Peyer's patch (tissue), 4 donors: ENCODE measurements at regions not wholly inside any gene's neighbourhood (a gene's known extent, or its start where the extent isn't known, plus 50 kb on each side); places are given as distances from the start of the nearest gene placed in this dataset.

Source experiments
- DNase-seq, 3 donors: peaks; one replicate each; pipeline ENCODE4 v3.0.0-alpha.2; 2017 to 2019
- H3K27ac ChIP-seq, 4 donors: fragments of 200-600 bp; sonication (generic); one replicate each; pipeline ENCODE4 v1.5.1; 2016 to 2019
- H3K27me3 ChIP-seq, 2 donors: fragments of 200-600 bp; sonication (generic); one replicate each; pipeline ENCODE4 v1.5.1; 2019
- H3K36me3 ChIP-seq, 3 donors: fragments of 200-600 bp; sonication (generic); one replicate each; pipeline ENCODE4 v1.5.1; 2016 to 2019
- H3K4me1 ChIP-seq, 4 donors: fragments of 200-600 bp; sonication (generic); one replicate each; pipeline ENCODE4 v1.5.1; 2016 to 2019
- H3K4me3 ChIP-seq, 4 donors: fragments of 200-600 bp; sonication (generic); 1 replicate in 3 of 4; 2 replicates in 1 of 4; pipeline ENCODE4 v1.5.1; 2016 to 2019; ENCODE audit warnings: mild to moderate bottlenecking in 1 of 4
- H3K9me3 ChIP-seq, 4 donors: fragments of 200-600 bp; sonication (generic); one replicate each; pipeline ENCODE4 v1.5.1; 2016 to 2019; ENCODE audit warnings: mild to moderate bottlenecking in 1 of 4
- CTCF ChIP-seq, 6 experiments: fragments of 450-650 bp in 4 of 6; fragments of 200-600 bp in 2 of 6; sonication (generic) in 1 of 6; IDR thresholded peaks; one replicate each; pipeline ENCODE4 v1.5.1; 2017 to 2019; ENCODE audit warnings: antibody characterized with exemption in 6 of 6, mild to moderate bottlenecking in 3 of 6, moderate library complexity in 1 of 6
- POLR2A ChIP-seq, 2 donors: fragments of 450-650 bp; IDR thresholded peaks; one replicate each; pipeline ENCODE4 v1.5.1; 2017; ENCODE audit warnings: antibody characterized with exemption in 2 of 2, mild to moderate bottlenecking in 2 of 2, moderate library complexity in 2 of 2

GRCh38 chr3:115381573-115381912 is 234.5 kb upstream of the ZBTB20 start:
- Histone ChIP-seq H3K36me3 (no peaks in the 10 kb centered on the region), H3K27ac (no peak overlapping the region), H3K4me1 (no peaks in the 10 kb centered on the region), H3K9me3 (no peaks in the 10 kb centered on the region), H3K27me3 (no peaks in the 10 kb centered on the region), H3K4me3 (no peak overlapping the region)
- no peak for DNase-seq
- TF ChIP-seq CTCF (IDR thresholded peaks at IDR 0.05) (no peak), POLR2A (IDR thresholded peaks at IDR 0.05) (no peak)

GRCh38 chr3:115381931-115382330 is 234.8 kb upstream of the ZBTB20 start:
- no peak for DNase-seq
- no peaks in the 10 kb centered on the region for H3K9me3 ChIP-seq
- no peaks in the 10 kb centered on the region for H3K27me3 ChIP-seq
- H3K36me3 ChIP-seq = no peaks in the 10 kb centered on the region
- no peak overlapping the region for H3K4me3 ChIP-seq
- no peak overlapping the region for H3K27ac ChIP-seq
- H3K4me1 ChIP-seq = no peaks in the 10 kb centered on the region
- TF ChIP-seq CTCF (IDR thresholded peaks at IDR 0.05) (no peak), POLR2A (IDR thresholded peaks at IDR 0.05) (no peak)

DNA sequence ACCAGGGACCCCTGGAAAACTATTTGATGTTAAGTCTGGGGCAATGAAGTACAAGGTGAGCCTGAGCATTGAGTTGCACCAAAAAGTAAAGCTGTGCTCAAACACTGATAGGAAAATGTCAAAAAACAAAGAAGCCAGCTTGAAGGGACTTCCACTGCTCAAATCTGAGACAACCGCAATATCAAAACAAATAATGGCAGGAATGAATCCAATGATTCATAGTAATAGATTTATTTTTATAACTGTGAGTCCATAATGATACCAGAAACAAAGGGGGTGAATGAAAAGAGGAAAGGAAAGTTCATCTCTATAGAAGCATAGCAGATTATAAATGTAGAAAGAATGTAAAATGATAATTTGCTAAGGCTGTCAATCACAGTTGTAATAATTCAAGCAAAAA is 237.3 kb upstream of the ZBTB20 start:
- no peak for DNase-seq
- no peaks in the 10 kb centered on the region for H3K27me3 ChIP-seq
- TF ChIP-seq POLR2A (IDR thresholded peaks at IDR 0.05) (no peak), CTCF (IDR thresholded peaks at IDR 0.05) (no peak)
- H3K4me1 ChIP-seq = no peaks in the 10 kb centered on the region
- no peak overlapping the region for H3K4me3 ChIP-seq
- H3K36me3 ChIP-seq = no peaks in the 10 kb centered on the region
- no peak overlapping the region for H3K27ac ChIP-seq
- no peaks in the 10 kb centered on the region for H3K9me3 ChIP-seq

- Histone ChIP-seq H3K27me3 (no peaks in the 10 kb centered on the region), H3K4me3 (no peak overlapping the region), H3K4me1 (no peaks in the 10 kb centered on the region), H3K36me3 (no peaks in the 10 kb centered on the region), H3K9me3 (no peaks in the 10 kb centered on the region), H3K27ac (no peak overlapping the region)
- no peak for DNase-seq
- TF ChIP-seq POLR2A (IDR thresholded peaks at IDR 0.05) (no peak), CTCF (IDR thresholded peaks at IDR 0.05) (no peak)
Measured at GRCh38 chr3:115385774-115386730, 237.3 kb upstream of the GAP43 start.

- DNase-seq = no peak
Measured at GRCh38 chr3:115388166-115388565, 235.1 kb upstream of the GAP43 start.

More at GRCh38 chr3:115388166-115388565, 235.1 kb upstream of the GAP43 start:
- no peak overlapping the region for H3K27ac ChIP-seq
- TF ChIP-seq POLR2A (IDR thresholded peaks at IDR 0.05) (no peak), CTCF (IDR thresholded peaks at IDR 0.05) (no peak)
- H3K36me3 ChIP-seq = no peaks in the 10 kb centered on the region
- no peaks in the 10 kb centered on the region for H3K4me1 ChIP-seq
- H3K4me3 ChIP-seq = no peak overlapping the region
- no peaks in the 10 kb centered on the region for H3K27me3 ChIP-seq
- H3K9me3 ChIP-seq = no peaks in the 10 kb centered on the region
